ENCODE measurements at regions not wholly inside any gene's neighbourhood (a gene's known extent, or its start where the extent isn't known, plus 50 kb on each side); places are given as distances from the start of the nearest gene placed in this dataset.

DNA sequence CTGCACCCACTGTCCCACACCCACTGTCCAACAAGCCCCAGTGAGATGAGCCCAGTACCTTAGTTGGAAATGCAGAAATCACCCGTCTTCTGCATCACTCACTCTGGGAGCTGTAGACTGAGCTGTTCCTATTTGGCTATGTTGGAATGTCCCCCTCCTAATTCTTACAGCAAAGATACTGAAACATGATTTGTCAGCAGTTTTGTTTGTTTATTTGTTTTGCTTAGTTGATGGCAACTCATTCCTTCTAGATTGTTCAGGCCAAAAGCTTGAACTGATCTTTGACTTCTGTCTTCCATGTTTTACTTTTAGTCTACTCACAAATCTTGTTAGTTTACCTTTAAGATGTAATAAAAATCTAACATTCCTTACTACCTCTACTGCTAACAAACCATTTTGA lies 233.6 kb upstream of the MIS18BP1 start:
- Histone ChIP-seq H2BK120ac (replicated peaks; ENCODE audit: low read depth, low read length) (no peak overlapping the region), H4K5ac (ENCODE audit: insufficient read length, low read depth, low read length) (no peak overlapping the region), H4K8ac (ENCODE audit: extremely low read depth, insufficient read depth, low read length) (no peak overlapping the region), H3K14ac (ENCODE audit: insufficient read length) (no peak overlapping the region), H3K56ac (replicated peaks; ENCODE audit: insufficient read length, low read depth, low read length) (no peak overlapping the region), H3K9me3 (ENCODE audit: insufficient read depth in 2 of 2, low read depth in 1 of 2, low read length in 1 of 2) (peaks cover 13 to 17% of the 10 kb centered on the region in 2 experiments), H3K4me3 (ENCODE audit: extremely low read depth in 1 of 4, insufficient read depth in 2 of 4, low read depth in 3 of 4, low read length in 4 of 4) (no peak overlapping the region), H3K4me1 (replicated peaks in 1 of 4; ENCODE audit: control insufficient read depth in 3 of 4, insufficient read depth in 4 of 4, low read length in 3 of 4) (no peaks in the 10 kb centered on the region), H3K79me1 (ENCODE audit: low read depth, low read length) (no peaks in the 10 kb centered on the region), H4K20me1 (replicated peaks in 1 of 2; ENCODE audit: control insufficient read depth in 1 of 2, insufficient read depth in 2 of 2, low read length in 2 of 2) (no peaks in the 10 kb centered on the region), H2BK20ac (ENCODE audit: low read length) (no peak overlapping the region), H3K27me3 (replicated peaks in 1 of 4; ENCODE audit: control insufficient read depth in 3 of 4, extremely low read depth in 1 of 4, insufficient read depth in 3 of 4, low read length in 3 of 4) (no peaks in the 10 kb centered on the region), H3K79me2 (ENCODE audit: control insufficient read depth in 1 of 2, insufficient read depth in 2 of 2, low read length in 2 of 2) (no peaks in the 10 kb centered on the region), H2AK5ac (ENCODE audit: low read depth, low read length) (no peak overlapping the region), H3K23me2 (ENCODE audit: low read depth, low read length) (no peaks in the 10 kb centered on the region), H2BK5ac (ENCODE audit: low read depth, low read length) (no peak overlapping the region), H3K27ac (ENCODE audit: low read depth, low read length) (no peak overlapping the region), H3K23ac (ENCODE audit: insufficient read length) (no peak overlapping the region), H2AFZ (ENCODE audit: low read length) (no peak overlapping the region), H2BK12ac (ENCODE audit: low read depth, low read length) (no peak overlapping the region), H3K9ac (replicated peaks in 1 of 4; ENCODE audit: extremely low read depth in 1 of 4, low read depth in 3 of 4, low read length in 3 of 4) (no peak overlapping the region), H3K4me2 (ENCODE audit: insufficient read depth in 1 of 2, low read depth in 2 of 2, low read length in 2 of 2) (no peak overlapping the region), H4K91ac (replicated peaks; ENCODE audit: insufficient read length, low read length) (no peak overlapping the region), H2BK15ac (ENCODE audit: low read length) (no peak overlapping the region), H3K36me3 (ENCODE audit: control insufficient read depth in 2 of 4, insufficient read depth in 4 of 4, low read length in 3 of 4) (no peaks in the 10 kb centered on the region; a peak in 1 of 8 replicates), H3K18ac (ENCODE audit: extremely low read depth, low read length) (no peak overlapping the region), H3K4ac (replicated peaks; ENCODE audit: insufficient read length, low read depth, low read length) (no peak overlapping the region)
- POLR2A ChIA-PET (ENCODE audit: partially characterized antibody): no interaction called here
- no peak for FAIRE-seq
- no peak for DNase-seq (ENCODE audit: low read depth in 1 of 2, low spot score in 2 of 2)
- CTCF ChIA-PET (ENCODE audit: partially characterized antibody): no interaction called here
- WGBS, 2 experiments (ENCODE audit: extremely low coverage in 1 of 2, insufficient coverage in 1 of 2, insufficient read length in 1 of 2, insufficient replicate concordance in 2 of 2, low coverage in 1 of 2, low lambda C conversion rate in 2 of 2, missing lambda C conversion rate in 1 of 2): 94% methylated on average over 1 of the region's 1 CpG; no CpG with 5 or more reads in 1 of the 2 experiments
- no peak for TF ChIP-seq CREB1 (IDR thresholded peaks at IDR 0.05)
- no peak for TF ChIP-seq CBX5 (IDR thresholded peaks at IDR 0.05; ENCODE audit: low read depth, low read length)
- TF ChIP-seq, protein P1, sequence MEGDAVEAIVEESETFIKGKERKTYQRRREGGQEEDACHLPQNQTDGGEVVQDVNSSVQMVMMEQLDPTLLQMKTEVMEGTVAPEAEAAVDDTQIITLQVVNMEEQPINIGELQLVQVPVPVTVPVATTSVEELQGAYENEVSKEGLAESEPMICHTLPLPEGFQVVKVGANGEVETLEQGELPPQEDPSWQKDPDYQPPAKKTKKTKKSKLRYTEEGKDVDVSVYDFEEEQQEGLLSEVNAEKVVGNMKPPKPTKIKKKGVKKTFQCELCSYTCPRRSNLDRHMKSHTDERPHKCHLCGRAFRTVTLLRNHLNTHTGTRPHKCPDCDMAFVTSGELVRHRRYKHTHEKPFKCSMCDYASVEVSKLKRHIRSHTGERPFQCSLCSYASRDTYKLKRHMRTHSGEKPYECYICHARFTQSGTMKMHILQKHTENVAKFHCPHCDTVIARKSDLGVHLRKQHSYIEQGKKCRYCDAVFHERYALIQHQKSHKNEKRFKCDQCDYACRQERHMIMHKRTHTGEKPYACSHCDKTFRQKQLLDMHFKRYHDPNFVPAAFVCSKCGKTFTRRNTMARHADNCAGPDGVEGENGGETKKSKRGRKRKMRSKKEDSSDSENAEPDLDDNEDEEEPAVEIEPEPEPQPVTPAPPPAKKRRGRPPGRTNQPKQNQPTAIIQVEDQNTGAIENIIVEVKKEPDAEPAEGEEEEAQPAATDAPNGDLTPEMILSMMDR (IDR thresholded peaks at IDR 0.05; ENCODE audit: control extremely low read depth in 1 of 3, insufficient read depth in 1 of 3, low read depth in 1 of 3, low read length in 3 of 3): no peak
- TF ChIP-seq SP1 (IDR thresholded peaks at IDR 0.05; ENCODE audit: low read depth, low read length): no peak
- no peak for TF ChIP-seq SUZ12 (IDR thresholded peaks at IDR 0.05; ENCODE audit: low read length)
- no peak for TF ChIP-seq BCL11A (IDR thresholded peaks at IDR 0.05; ENCODE audit: low read depth in 2 of 2, low read length in 2 of 2)
- TF ChIP-seq SIRT6 (IDR thresholded peaks at IDR 0.05; ENCODE audit: low read length): no peak
- TF ChIP-seq EGR1 (IDR thresholded peaks at IDR 0.05; ENCODE audit: borderline replicate concordance, low read depth, low read length): no peak
- no peak for TF ChIP-seq POU5F1 (IDR thresholded peaks at IDR 0.05; ENCODE audit: low read depth, low read length)
- no peak for TF ChIP-seq SRF (IDR thresholded peaks at IDR 0.05; ENCODE audit: low read depth, low read length)
- TF ChIP-seq SAP30 (IDR thresholded peaks at IDR 0.05; ENCODE audit: insufficient read depth, insufficient replicate concordance, low read length): no peak
- no peak for TF ChIP-seq POLR2A (IDR thresholded peaks at IDR 0.05; ENCODE audit: control extremely low read depth in 1 of 2, low read depth in 2 of 2, low read length in 2 of 2)
- no peak for TF ChIP-seq PHF8 (conservative IDR thresholded peaks at IDR 0.05; ENCODE audit: low read depth, low read length)
- TF ChIP-seq GTF2F1 (IDR thresholded peaks at IDR 0.05; ENCODE audit: borderline replicate concordance, low read depth, low read length): no peak
- TF ChIP-seq CEBPB (IDR thresholded peaks at IDR 0.05; ENCODE audit: low read depth, low read length): no peak

All from H1 (cell line).